GM18907 (cell line): ENCODE measurements at regions not wholly inside any gene's neighbourhood (a gene's known extent, or its start where the extent isn't known, plus 50 kb on each side); places are given as distances from the start of the nearest gene placed in this dataset.
A peak's percentile ranks its signal among the peaks of the same experiment; 100 is the strongest.
"Not testable (repeated sequence)": the region's sequence is repeated elsewhere in the genome, so short reads cannot be mapped to it uniquely, and the experiment has no call there.

Source experiments
- ATAC-seq: cut with Tn5 transposase; IDR thresholded peaks from one replicate; pipeline ENCODE4 v1.9.1; 2021; ENCODE audit warnings: mild to moderate bottlenecking, moderate library complexity; ENCODE audit not compliant: unreplicated experiment

DNA sequence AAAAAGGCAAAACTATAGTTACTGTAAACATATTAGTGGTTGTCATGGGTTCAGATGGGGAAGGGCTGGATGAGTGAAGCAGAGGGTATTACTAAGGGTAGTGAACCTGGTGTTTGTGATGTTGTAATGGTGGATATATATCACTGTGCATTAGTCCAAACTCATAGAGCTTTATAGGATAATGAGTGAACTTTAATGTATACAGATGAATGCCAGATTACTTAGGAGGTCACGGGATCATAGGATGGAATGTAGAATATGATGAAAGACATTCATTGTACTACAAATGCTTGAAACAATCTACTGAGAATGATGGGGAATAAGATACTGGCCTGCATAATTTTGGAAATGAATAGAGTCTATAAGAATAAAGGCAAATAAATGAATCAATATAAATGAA, 226.7 kb upstream of the ZNF804A start:
- ATAC-seq: no peak

DNA sequence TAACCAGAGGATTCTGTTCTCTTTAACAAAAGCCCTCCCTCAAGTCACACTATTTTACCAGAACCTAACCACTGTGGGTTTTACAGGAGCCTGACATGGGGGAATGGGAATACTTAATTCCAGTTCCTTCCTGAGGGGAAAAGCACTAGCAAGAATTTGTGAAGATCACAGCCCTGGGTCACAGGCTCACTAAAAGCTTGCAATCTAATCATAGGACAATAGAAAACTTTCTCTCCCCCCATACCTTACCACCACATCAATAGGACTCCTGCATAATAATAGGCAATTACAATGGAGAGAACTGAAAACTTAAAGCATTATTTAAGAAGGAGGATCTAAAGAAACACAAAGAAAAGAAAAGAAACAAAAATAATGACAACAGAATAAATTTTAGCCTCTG, 225.8 kb upstream of the ZNF804A start:
- ATAC-seq: no peak

DNA sequence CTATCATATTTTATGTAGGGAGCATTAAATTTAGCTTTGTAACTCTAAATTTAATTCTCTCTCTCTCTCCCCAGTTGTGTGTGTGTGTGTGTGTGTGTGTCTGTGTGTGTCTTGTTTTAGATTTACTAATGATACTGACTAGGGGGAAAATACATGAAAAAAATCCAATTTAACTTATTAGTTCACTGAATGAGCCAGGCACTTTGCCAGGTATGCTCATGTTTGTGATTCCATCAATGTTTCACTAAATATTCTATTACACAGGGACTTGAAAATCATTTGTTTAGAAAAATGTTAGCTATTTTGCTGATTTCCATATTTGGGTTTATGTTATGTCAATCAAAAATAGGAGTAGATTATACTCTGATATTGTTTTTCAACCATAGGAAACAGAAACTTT, 203.7 kb upstream of the ZNF804A start:
- no peak for ATAC-seq

DNA sequence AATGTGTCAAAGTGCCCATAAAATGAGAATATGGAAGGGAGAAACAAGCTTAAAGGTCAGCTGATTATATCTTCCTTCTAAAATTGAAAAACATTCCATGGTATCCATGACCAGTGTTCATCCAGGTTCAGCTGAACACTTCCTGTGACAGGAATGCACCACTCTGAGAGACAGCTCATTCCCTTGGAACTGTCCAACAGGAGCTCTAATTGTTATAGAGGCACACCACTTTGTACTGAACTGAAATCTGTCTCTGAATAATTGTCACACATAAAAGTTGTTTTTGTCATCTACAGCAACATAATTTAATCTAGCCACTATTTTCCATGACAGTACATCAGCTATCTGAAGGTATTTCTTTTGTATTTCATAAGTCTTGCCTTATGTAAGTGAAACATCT, 195.9 kb upstream of the ZNF804A start:
- ATAC-seq: no peak

DNA sequence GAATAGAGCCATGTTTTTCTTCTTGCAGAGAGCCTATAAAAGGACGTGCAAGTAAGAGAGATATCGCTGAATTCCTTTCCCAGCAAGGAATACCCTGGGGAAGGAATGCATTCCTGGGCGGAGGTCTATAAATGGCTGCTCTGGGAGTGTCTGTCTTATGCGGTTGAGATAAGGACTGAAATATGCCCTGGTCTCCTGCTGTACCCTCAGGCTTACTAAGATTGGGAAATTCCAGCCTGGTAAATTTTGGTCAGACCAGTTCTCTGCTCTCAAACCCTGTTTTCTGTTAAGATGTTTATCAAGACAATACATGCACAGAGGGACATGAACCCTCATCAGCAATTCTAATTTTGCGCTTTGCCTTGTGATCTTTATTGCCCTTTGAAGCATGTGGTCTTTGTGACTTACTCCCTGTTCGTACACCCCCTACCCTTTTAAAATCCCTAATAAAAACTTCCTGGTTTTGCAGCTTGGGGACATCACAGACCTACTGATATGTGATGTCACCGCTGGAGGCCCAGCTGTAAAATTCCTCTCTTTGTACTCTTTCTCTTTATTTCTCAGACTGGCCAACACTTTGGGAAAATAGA, 191.2 kb upstream of the ZNF804A start:
- not testable (repeated sequence) for ATAC-seq

DNA sequence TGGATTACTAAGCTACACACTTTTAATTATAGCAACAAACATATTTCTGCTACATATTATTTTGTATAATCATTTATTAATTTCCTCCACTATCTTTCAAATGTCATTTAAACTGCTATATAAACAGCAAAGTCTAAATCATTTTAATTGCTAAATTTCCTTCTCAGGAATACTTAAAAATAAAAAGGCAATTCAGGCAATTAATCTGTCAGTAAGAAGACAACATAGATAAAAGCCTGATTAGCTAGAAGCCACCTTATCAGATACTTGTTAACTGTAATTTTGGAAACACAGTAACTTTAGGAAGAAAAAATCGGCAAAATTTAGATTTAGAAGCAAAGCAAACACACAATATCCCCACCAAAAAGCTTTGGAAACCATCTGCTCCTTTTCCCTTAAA, 188.2 kb upstream of the ZNF804A start:
- ATAC-seq: no peak

DNA sequence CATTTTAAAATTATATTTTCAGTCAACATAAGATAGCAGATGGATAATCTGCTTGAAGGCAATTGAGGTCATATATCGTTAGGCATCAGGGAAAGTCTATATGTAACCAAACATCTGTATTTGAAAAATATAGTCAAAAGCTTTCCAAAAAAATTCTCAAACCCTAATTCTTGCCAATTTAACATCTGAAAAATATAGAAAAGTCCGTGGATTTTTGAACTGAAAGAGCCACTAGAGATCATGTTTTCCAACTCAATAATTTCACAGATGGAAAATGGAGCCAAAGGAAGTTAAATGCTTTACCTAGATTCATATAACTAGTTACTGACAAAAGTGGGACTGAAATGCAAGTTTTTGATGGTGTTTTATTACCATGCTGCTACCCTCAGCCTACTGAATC, 185.1 kb upstream of the ZNF804A start:
- ATAC-seq: no peak

DNA sequence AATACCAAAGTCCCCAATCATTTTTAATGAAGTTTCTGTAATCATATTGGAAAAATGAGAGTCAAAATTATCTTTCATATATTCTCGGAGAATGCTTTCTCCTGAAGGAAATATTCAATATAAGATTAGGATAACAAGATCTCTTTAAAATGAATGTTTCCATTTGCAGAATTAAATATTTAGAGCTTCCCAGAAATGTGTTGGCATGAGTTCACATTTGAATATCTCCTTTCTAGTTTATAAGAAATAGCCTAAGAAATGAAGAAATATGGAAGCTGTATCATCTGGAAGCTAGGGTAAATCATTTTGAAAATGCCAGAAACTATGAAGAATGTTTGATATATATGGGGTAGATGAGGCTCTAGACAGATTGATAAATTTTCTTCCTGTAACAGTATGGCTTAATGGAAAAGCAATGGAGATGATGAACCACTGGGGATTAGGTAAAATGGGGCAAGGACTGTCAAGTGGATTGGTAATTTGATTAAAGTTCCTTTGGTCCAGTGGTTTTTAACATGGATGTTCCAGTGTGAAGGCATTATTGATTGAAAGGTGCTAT, 184.6 kb upstream of the ZNF804A start:
- ATAC-seq: no peak

DNA sequence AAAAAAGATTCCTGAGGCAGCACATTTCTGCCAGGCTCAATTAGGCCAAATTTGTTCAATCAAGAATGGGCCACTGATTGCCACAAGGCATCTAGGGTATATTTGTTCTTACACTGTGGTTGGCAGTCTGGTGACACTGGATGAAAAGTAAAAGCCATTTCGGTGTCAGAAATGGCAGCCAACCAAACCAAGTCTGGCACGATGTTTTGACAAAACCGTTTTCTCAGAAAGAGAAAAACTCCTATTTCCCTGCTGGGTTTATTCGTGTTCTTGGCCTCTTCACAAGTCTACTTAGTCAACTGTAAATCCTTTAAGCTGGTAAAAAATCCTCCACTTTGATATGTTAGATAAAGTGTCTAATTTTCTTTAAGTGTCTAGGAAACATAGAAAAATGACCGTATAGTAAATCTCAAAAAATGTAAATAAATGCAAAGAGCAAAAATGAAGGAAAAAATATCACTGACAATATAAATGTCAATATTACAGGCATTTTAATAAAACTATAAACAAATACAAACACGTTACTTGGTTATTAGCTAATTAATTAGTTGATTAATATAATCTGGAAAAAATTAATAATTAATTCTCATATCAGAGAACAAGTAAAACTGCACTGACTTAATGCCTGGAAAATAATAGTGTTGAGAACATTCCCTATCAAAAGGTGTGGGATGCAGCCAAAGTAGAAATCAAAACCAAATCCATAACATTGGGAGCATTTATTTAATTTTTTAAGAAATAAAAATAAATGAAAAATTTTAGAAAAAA, 182.0 kb upstream of the ZNF804A start:
- ATAC-seq: no peak

DNA sequence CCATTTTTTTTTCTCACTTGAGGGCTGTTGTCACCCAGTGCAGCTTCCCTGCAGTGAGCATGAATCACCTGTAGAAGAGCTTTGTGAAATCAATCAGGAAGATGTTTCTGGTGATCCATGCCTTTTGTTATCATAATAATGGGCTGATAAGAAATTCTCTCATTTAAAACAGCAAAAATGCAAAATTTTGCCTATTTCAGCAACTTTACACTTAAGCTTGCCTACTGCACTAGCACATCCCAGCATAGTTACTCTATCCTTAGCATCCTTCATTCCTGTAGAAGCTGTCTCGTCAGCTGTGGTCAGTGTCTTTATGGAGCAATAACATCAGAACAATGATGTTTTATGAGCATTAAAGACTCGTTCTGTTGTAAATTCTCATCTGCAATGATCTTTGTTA, 178.6 kb upstream of the ZNF804A start:
- ATAC-seq: no peak

DNA sequence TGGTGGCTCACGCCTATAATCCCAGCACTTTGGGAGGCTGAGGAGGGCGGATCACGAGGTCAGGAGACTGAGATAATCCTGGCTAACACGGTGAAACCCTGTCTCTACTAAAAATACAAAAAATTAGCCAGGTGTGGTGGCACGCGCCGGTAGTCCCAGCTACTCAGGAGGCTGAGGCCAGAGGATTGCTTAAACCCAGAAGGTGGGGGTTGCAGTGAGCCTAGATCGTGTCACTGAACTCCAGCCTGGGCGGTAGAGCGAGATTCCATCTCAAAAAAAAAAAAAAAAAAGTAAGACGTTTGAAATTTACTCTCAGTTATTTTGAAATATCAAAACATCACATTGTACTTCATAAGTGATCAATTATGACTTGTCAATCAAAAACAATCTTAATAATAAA, 176.9 kb upstream of the ZNF804A start:
- ATAC-seq: not testable (repeated sequence)

DNA sequence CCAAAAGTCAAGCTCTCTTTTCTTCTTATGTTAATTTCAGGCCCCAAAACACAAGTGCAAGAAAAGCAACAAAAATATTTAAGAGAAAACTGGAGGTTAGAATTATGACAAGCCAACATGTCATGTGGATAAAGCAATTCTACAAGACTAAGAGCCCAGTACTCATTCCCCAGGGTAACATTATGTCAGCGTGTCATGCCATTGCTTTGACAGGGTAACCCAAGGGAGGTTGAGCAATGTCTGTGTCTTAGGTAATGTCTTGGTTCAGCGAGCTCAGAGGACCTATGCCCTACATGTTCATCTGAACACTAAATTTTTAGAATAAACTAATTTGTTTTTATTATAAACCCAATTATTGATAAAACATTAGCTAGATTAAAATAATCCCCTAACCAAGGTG, 173.2 kb upstream of the ZNF804A start:
- no peak for ATAC-seq

DNA sequence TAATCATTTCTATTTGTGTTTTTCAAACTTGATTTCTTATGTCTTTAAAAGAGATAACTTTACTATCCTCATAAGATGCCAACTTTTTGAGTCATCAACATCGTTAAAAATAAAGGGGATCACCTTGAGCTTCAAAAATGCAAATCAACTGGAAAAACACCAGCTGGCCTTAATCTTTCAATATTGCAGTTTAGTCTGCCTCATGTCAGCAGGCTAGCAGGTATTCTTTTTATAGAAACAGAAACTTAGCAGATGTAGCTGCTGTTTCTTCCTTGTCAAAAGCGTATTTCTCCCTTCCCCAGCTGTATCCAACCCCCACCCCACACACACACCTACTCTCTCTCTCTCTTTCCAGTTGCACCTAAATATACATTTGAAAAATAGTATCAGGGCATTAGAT, 154.1 kb upstream of the ZNF804A start:
- ATAC-seq: peak; percentile 97

DNA sequence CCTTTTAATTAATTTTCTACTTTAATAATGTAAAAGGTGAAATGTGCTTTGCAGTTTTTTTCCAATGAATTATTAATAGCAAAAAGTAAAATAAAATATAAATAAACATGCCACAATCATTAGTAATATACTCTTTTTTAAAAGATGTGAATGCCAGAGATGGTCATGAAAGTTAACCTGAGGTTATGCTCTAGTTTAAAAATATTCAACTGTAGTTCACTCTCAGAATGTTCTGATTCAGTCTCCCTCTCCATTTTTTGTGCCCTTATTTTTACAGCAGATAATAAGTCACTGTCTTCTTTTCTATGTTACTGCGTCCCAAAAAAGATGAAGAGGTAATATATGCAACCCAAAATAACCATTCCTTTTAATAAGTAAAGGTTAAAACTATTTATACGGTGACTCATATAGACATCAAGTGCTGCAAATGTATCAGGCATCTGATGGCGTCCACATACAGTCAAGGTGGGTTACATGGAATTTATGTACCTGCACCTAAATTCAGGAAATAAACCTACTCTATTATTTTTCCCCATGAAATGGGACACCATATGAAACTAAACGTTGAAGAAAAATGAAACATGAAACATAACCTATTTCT, 153.6 kb upstream of the ZNF804A start:
- peak; percentile 30 for ATAC-seq

DNA sequence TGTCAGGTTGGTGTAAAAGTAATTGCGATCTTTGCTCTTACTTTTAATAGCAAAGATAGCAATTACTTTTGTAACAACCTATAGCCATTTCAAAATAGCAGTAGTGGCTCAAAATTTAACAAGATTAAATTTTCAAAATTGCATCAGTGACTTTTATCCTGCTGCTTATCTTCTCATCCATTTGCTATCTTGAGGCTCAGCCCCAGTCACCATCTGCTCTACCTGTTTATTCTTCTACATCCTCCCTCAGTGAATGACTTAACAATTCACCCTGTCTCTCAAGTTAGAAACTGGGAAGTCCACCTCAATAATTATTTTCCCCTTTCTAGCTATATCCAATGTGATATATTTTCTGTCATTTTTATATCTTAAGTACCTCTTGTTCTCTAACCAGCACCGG, 148.6 kb upstream of the ZNF804A start:
- no peak for ATAC-seq

DNA sequence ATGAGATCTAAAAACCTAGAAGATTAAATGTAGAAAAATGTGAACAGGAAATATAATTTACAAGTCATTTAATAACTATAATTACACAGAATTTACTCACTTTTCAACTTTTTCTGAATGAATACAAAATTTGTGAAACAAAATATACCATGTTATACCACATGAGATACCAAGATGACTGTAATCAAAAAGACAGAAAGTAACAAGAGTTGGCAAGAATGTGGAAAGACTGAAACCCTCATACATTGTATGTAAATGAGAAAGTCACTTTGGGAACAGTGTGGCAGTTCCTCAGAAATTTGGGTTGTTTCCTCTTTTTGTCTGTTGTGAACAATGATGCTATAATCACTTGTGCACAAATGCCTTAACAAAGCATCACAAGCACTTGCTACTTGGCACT, 145.4 kb upstream of the ZNF804A start:
- peak; percentile 48 for ATAC-seq

DNA sequence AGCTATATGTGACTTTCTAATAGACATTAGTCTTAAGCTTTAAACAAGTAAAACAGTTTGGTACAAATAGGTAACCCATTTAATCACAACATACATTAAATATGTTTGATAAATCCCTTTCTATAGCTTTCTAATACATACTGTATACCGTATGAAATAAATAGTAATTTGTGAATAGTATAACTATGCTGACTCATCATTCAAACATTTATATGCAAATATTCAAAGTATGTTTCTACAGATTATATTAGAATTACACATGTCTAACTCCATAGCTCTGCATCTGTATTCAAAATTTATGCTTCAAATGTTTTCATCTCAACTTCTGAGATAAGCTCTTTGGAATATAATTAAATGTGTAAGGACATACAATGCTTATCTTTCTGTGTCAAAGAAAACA, 142.7 kb upstream of the ZNF804A start:
- no peak for ATAC-seq

DNA sequence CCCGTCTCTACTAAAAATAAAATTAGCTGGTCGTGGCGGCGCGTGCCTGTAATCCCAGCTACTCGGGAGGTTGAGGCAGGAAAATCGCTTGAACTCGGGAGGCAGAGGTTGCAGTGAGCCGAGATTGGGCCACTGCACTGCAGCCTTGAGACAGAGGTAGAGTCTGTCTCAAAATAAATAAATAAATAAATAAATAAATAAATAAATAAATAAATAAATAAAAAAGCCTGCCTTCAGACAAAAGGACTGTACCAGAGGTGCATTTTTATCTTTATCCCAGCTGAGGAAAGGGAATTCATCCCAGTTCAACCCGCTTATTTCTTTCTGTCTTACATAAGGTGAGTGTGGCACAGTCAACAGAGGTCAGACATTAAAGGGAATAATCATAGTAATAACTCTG, 141.6 kb upstream of the ZNF804A start:
- ATAC-seq: not testable (repeated sequence)

DNA sequence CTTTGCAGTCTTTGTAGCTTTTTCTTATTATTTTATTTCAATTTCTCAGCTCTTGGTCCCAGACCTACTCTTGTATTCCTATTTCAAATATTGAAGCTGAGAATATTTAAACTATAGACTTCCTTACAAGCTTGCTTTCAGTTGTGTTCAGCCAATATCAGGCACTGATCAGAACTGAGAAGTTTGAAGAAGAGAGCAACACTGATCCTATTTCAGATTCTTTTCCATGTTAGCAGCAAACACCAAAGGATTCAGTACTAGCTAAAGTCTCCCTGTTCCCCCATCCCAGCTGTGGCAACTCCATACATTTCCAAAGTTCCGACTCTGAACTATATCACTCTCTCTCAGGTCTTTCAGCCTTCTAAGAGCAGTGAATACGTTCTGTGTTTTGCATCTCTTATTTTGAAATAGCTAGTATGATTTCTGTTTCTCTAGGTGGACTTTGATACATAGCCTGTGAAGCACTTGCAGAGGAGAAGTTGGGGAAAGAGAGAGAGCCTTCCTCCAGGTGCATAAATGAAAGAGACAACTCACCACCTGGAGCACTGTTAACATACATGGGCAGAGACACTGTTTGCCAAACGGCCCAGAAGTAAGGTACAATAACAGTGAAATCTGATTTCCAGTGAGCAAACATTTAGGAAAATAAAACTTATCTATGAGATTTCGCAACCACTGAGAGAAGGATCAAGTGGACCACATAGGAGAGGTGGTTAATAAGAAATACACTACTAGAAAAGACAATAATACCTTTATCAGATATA, 135.0 kb upstream of the ZNF804A start:
- ATAC-seq: no peak

DNA sequence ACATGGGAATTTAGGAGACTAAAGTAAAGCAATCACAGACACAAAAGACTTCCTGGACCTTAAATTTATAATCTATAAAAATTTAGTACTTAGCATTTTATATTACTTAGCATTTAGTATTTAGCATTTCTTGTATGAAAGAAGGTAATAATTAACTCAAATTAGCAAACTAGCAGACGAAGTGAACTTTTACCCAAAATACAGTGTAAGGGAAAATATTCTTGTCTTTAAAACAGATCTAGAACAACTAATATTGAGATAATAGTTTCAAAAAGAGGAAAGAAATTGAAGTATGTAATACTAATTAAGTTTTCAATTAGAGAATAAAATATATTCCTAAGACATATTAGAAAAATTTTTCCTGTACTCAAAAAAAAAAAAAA, 134.5 kb upstream of the ZNF804A start:
- ATAC-seq: no peak

DNA sequence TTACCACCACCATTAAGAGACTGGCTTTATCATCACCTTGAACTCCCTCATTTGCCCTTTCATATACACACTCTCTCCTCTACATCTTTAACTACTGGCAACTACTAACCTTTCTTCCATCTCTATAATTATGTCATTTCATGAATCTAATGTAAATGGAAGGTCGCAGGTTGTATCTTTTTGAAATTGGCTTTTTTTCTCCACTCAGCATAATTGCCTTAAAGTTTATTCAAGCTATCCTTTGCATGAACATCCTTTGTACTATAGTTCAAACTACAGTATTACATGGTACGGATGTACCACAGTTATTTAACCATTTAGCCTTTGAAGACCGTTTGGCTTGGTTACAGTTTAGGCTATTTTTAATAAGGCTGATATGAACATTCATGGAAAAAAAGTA, 129.5 kb upstream of the ZNF804A start:
- no peak for ATAC-seq
